ENCODE measurements at regions not wholly inside any gene's neighbourhood (a gene's known extent, or its start where the extent isn't known, plus 50 kb on each side); places are given as distances from the start of the nearest gene placed in this dataset.

- TF ChIP-seq CTCF (IDR thresholded peaks at IDR 0.05) (no peak), ZFX (IDR thresholded peaks at IDR 0.05; ENCODE audit: borderline replicate concordance) (no peak)
- H3K27ac ChIP-seq: no peak overlapping the region
Observed at GRCh38 chr1:106749491-106749890, 307.0 kb upstream of the PRMT6 start.

- TF ChIP-seq CTCF (IDR thresholded peaks at IDR 0.05): no peak
- TF ChIP-seq ZFX (IDR thresholded peaks at IDR 0.05; ENCODE audit: borderline replicate concordance): no peak
- no peak overlapping the region for H3K27ac ChIP-seq
Observed at GRCh38 chr1:106749906-106750305, 306.6 kb upstream of the PRMT6 start.

GRCh38 chr1:106751002-106751401, 305.5 kb upstream of the PRMT6 start:
- no peak overlapping the region for H3K27ac ChIP-seq
- TF ChIP-seq ZFX (IDR thresholded peaks at IDR 0.05; ENCODE audit: borderline replicate concordance) (no peak), CTCF (IDR thresholded peaks at IDR 0.05) (no peak)

GRCh38 chr1:106753066-106753465, 303.4 kb upstream of the PRMT6 start:
- TF ChIP-seq ZFX (IDR thresholded peaks at IDR 0.05; ENCODE audit: borderline replicate concordance) (no peak), CTCF (IDR thresholded peaks at IDR 0.05) (no peak)
- no peak overlapping the region for H3K27ac ChIP-seq

- H3K27ac ChIP-seq: no peak overlapping the region
- TF ChIP-seq CTCF (IDR thresholded peaks at IDR 0.05) (no peak), ZFX (IDR thresholded peaks at IDR 0.05; ENCODE audit: borderline replicate concordance) (no peak)
Observed at GRCh38 chr1:106754957-106755356, 301.5 kb upstream of the PRMT6 start.

- no peak overlapping the region for H3K27ac ChIP-seq
- TF ChIP-seq CTCF (IDR thresholded peaks at IDR 0.05) (no peak), ZFX (IDR thresholded peaks at IDR 0.05; ENCODE audit: borderline replicate concordance) (no peak)
Observed at GRCh38 chr1:106755682-106756406, 300.6 kb upstream of the PRMT6 start.

- TF ChIP-seq CTCF (IDR thresholded peaks at IDR 0.05) (no peak), ZFX (IDR thresholded peaks at IDR 0.05; ENCODE audit: borderline replicate concordance) (no peak)
- no peak overlapping the region for H3K27ac ChIP-seq
Observed at GRCh38 chr1:106756752-106757151, 299.7 kb upstream of the PRMT6 start.
